IPS-NIHi11 (cell line): ENCODE measurements at regions not wholly inside any gene's neighbourhood (a gene's known extent, or its start where the extent isn't known, plus 50 kb on each side); places are given as distances from the start of the nearest gene placed in this dataset.
"Not testable (repeated sequence)": the region's sequence is repeated elsewhere in the genome, so short reads cannot be mapped to it uniquely, and the experiment has no call there.

ENCODE experiments used
- DNase-seq: peaks from one replicate; pipeline ENCODE4 v3.0.0; 2012; ENCODE audit warnings: mixed read lengths, low spot score

GRCh38 chr2:75894170-75894569 lies 183.5 kb upstream of the GCFC2 start:
- DNase-seq: no peak

DNA sequence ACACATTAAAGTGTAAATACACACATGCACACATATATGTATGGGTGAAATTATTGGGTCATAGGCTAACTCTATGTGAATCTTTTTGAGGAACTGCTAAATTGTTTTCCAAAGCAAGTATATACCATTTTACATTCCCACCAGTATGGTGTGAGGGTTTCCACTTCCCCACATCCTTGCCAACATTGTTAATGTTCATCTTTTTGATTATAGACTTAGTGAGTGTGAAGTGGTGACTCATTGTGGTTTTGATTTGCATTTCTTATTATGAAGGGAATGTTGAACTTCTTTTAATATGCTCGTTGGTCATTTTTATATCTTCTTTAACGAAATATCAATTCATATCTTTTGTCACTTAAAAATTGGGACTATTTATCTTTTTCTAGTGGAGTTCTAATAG lies 181.8 kb upstream of the GCFC2 start:
- DNase-seq: no peak

DNA sequence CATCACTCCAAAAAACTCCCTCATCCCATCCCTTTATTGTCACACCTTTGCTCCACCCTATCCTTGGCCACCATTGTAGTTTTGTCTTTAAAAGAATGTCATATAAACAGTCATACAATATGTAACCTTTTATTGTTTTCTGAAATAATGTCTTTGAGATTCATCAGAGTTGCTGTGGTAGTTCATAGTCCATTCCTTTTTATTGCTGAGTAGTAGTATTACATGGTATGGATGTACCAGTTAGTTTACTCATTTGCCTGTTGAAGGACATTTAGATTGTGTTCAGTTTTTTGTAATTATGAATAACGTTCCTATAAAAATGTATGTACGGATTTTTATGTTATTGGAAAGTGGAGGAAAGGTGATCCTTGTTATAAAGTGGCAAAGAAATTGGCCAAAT lies 171.8 kb upstream of the GCFC2 start:
- no peak for DNase-seq

- DNase-seq: not testable (repeated sequence)
These were observed 164.9 kb upstream of the GCFC2 start for GRCh38 chr2:75875606-75876005.

- DNase-seq: not testable (repeated sequence)
These were observed 161.3 kb upstream of the GCFC2 start for GRCh38 chr2:75871762-75872614.

DNA sequence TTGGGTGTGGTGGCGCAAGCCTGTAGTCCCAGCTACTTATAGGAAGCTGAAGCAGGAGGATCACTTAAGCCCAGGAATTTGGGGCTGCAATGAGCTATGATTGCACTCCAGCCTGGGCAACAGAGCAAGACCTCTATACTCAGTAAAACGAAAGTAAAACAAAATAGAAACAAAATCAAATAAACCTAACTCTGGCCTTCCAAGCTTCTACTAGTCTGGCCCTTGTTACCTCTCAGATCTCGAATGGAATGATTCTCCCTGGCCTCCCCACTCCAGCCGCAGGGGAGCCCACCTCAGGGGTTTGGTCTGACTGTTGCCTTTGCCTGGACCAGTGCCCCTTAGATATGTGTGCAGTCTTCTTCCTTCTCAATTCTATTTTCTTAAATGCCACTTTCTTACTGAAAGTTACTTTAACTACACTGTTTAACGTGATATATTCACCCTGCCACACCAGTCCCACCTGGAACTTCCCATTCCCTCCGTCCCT lies 160.0 kb upstream of the GCFC2 start:
- peak; percentile 25 for DNase-seq

DNA sequence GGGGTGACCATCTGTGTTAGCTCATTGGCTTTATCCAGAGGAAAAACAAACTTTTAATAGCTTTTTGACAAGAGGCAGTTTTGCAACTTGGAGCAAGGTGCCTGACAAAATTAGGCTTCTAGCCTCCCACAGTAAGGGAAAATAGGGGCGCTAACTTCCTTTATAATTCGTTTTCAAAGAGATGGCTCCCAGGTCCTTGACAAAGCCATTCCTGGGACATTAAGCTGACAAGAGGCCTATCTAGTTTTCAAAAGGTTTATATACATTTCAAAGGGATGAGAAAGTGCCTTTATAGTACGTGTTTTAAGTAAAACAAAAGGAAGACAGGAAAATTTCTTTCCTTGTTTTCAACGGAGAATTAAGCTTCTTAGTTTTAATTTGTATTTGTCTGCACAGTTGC lies 159.4 kb upstream of the GCFC2 start:
- peak; percentile 53 for DNase-seq

DNA sequence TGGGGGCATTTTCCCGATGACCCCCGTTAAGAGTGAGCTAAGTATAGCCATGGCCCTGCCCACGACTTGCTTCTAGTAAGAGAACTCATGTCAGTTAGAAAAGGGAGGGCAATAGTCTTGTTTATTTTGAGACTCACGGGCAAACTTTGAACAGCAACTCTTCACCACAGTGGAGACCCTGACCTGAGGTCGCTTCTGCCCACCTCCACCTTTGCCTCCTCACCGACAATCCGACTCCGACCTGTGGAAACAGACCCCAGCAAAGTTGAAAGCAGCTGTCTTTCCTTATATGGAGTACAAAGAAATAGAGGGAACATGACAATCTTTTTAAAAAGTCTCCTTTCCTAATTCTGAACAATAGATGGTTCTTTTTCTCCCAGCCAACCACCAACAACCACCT lies 155.0 kb upstream of the GCFC2 start:
- DNase-seq: no peak

GRCh38 chr2:75865083-75865482 lies 154.4 kb upstream of the GCFC2 start:
- DNase-seq: no peak

- no peak for DNase-seq
These were observed 151.8 kb upstream of the GCFC2 start for GRCh38 chr2:75862547-75862946.

GRCh38 chr2:75853436-75853835 lies 142.7 kb upstream of the GCFC2 start:
- DNase-seq: no peak

- DNase-seq: no peak
These were observed 141.9 kb upstream of the GCFC2 start for GRCh38 chr2:75852639-75853038.

GRCh38 chr2:75846683-75847190 lies 136.0 kb upstream of the GCFC2 start:
- no peak for DNase-seq

- no peak for DNase-seq
These were observed 133.9 kb upstream of the GCFC2 start for GRCh38 chr2:75844651-75845050.

- not testable (repeated sequence) for DNase-seq
These were observed 123.9 kb upstream of the GCFC2 start for GRCh38 chr2:75834588-75834987.

- DNase-seq: no peak
These were observed 122.7 kb upstream of the GCFC2 start for GRCh38 chr2:75833386-75833785.

DNA sequence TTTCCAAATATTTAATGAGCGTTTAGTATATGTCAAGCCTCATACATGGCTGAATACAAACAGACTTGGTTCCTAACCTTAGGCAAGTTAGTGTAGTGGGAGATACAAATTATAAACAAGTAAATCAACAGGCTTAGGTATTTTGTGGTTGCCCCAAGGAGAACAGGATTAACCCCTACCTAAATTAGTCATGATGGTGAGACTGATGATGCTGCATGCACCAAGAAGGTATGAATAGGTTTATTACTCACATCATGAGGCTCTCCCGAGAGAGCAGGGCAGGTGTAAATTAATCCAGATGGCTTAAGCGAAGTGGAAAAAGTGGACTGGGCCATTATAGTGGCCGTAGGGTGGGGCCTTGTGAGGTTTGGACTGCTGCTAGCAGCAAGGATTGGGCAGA lies 118.1 kb upstream of the GCFC2 start:
- no peak for DNase-seq

- not testable (repeated sequence) for DNase-seq
These were observed 112.8 kb upstream of the GCFC2 start for GRCh38 chr2:75823515-75823914.

DNA sequence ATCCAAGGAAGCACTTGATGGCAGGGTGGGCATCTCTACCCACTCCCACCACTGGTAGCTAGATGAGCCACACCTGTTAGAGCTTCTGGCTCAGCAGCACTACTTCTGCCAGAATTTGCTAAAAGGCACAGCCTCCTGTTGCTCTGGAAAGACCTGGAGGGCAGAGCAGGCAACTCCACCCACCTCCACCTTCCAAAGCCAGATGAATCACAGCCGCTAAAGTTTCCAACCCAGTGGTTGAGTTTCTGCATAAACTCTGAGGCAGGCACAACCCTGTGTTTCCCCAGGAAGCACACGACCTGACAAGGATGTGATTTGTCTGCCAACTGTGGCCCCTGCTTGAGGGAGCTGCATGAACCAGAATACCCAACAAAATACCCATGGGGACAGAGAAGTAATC lies 111.6 kb upstream of the GCFC2 start:
- no peak for DNase-seq

DNA sequence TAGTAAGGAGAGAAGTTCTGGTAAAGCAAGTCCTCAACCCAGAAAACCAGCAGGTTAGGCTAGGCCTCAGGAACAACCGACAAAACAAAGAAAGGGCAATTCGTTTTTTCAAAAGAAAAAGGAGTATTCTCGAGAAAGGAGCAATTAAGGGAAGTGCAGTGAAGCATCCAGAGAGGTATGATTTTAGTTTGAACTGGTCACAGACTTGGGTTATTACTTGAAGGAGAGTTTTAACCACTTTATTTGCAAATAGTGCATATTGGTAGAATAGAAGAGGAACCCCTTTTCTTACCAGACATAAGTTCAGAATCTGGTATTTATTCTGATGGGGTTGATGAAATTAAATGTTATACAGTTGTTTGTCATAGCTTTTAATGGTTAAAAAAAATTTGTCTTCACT lies 110.0 kb upstream of the GCFC2 start:
- no peak for DNase-seq

GRCh38 chr2:75810611-75811330 lies 100.1 kb upstream of the GCFC2 start:
- no peak for DNase-seq

GRCh38 chr2:75808793-75809535 lies 98.2 kb upstream of the GCFC2 start:
- no peak for DNase-seq
